ENCODE measurements at regions not wholly inside any gene's neighbourhood (a gene's known extent, or its start where the extent isn't known, plus 50 kb on each side); places are given as distances from the start of the nearest gene placed in this dataset.

- H3K27ac ChIP-seq (ENCODE audit: low read depth in 2 of 2, low read length in 1 of 2) = no peak overlapping the region
- H3K4me3 ChIP-seq (ENCODE audit: low read depth in 1 of 2, low read length in 2 of 2) = no peak overlapping the region
- WGBS, 2 donors = 68 to 76% methylated on average over 2 of the region's 2 CpGs
- H3K4me1 ChIP-seq (ENCODE audit: control insufficient read depth in 2 of 2, insufficient read depth in 2 of 2, low read length in 1 of 2) = no peaks in the 10 kb centered on the region
- H3K9me3 ChIP-seq (ENCODE audit: control insufficient read depth in 2 of 2, insufficient read depth in 1 of 2, low read depth in 1 of 2, low read length in 1 of 2) = no peaks in the 10 kb centered on the region
- H3K27me3 ChIP-seq (ENCODE audit: control insufficient read depth in 1 of 2, insufficient read depth in 2 of 2, low read length in 2 of 2) = no peaks in the 10 kb centered on the region
- no peaks in the 10 kb centered on the region for H3K36me3 ChIP-seq (ENCODE audit: control insufficient read depth in 2 of 2, insufficient read depth in 2 of 2, low read length in 1 of 2)
Measured at GRCh38 chr1:229870381-229870780, 196.7 kb upstream of the GALNT2 start.

- Histone ChIP-seq H3K4me1 (ENCODE audit: control insufficient read depth in 2 of 2, insufficient read depth in 2 of 2, low read length in 1 of 2) (no peaks in the 10 kb centered on the region), H3K27ac (ENCODE audit: low read depth in 2 of 2, low read length in 1 of 2) (no peak overlapping the region), H3K4me3 (ENCODE audit: low read depth in 1 of 2, low read length in 2 of 2) (no peak overlapping the region)
Measured at GRCh38 chr1:229871078-229871676, 195.9 kb upstream of the GALNT2 start.

GRCh38 chr1:229874136-229874535 is 192.9 kb upstream of the GALNT2 start:
- no peaks in the 10 kb centered on the region for H3K36me3 ChIP-seq (ENCODE audit: control insufficient read depth in 2 of 2, insufficient read depth in 2 of 2, low read length in 1 of 2)
- no peak overlapping the region for H3K27ac ChIP-seq (ENCODE audit: low read depth in 2 of 2, low read length in 1 of 2)
- no peaks in the 10 kb centered on the region for H3K27me3 ChIP-seq (ENCODE audit: control insufficient read depth in 1 of 2, insufficient read depth in 2 of 2, low read length in 2 of 2)
- H3K4me1 ChIP-seq (ENCODE audit: control insufficient read depth in 2 of 2, insufficient read depth in 2 of 2, low read length in 1 of 2) = no peaks in the 10 kb centered on the region
- H3K9me3 ChIP-seq (ENCODE audit: control insufficient read depth in 2 of 2, insufficient read depth in 1 of 2, low read depth in 1 of 2, low read length in 1 of 2) = no peaks in the 10 kb centered on the region
- WGBS, 2 donors = 79 to 80% methylated on average over 3 of the region's 3 CpGs
- no peak overlapping the region for H3K4me3 ChIP-seq (ENCODE audit: low read depth in 1 of 2, low read length in 2 of 2)

More at GRCh38 chr1:229871078-229871676, 195.9 kb upstream of the GALNT2 start:
- Histone ChIP-seq H3K27me3 (ENCODE audit: control insufficient read depth in 1 of 2, insufficient read depth in 2 of 2, low read length in 2 of 2) (no peaks in the 10 kb centered on the region), H3K9me3 (ENCODE audit: control insufficient read depth in 2 of 2, insufficient read depth in 1 of 2, low read depth in 1 of 2, low read length in 1 of 2) (no peaks in the 10 kb centered on the region), H3K36me3 (ENCODE audit: control insufficient read depth in 2 of 2, insufficient read depth in 2 of 2, low read length in 1 of 2) (no peaks in the 10 kb centered on the region)
- 82 to 85% methylated on average over 9 of the region's 9 CpGs for WGBS, 2 donors

GRCh38 chr1:229874609-229875008 is 192.4 kb upstream of the GALNT2 start:
- no peak overlapping the region for H3K4me3 ChIP-seq (ENCODE audit: low read depth in 1 of 2, low read length in 2 of 2)
- no peak overlapping the region for H3K27ac ChIP-seq (ENCODE audit: low read depth in 2 of 2, low read length in 1 of 2)
- H3K36me3 ChIP-seq (ENCODE audit: control insufficient read depth in 2 of 2, insufficient read depth in 2 of 2, low read length in 1 of 2) = no peaks in the 10 kb centered on the region
- H3K4me1 ChIP-seq (ENCODE audit: control insufficient read depth in 2 of 2, insufficient read depth in 2 of 2, low read length in 1 of 2) = no peaks in the 10 kb centered on the region
- WGBS, 2 donors = 64 to 78% methylated on average over 2 of the region's 2 CpGs
- no peaks in the 10 kb centered on the region for H3K9me3 ChIP-seq (ENCODE audit: control insufficient read depth in 2 of 2, insufficient read depth in 1 of 2, low read depth in 1 of 2, low read length in 1 of 2)
- H3K27me3 ChIP-seq (ENCODE audit: control insufficient read depth in 1 of 2, insufficient read depth in 2 of 2, low read length in 2 of 2) = no peaks in the 10 kb centered on the region

GRCh38 chr1:229875086-229875485 is 192.0 kb upstream of the GALNT2 start:
- Histone ChIP-seq H3K36me3 (ENCODE audit: control insufficient read depth in 2 of 2, insufficient read depth in 2 of 2, low read length in 1 of 2) (no peaks in the 10 kb centered on the region), H3K4me1 (ENCODE audit: control insufficient read depth in 2 of 2, insufficient read depth in 2 of 2, low read length in 1 of 2) (no peaks in the 10 kb centered on the region), H3K27ac (ENCODE audit: low read depth in 2 of 2, low read length in 1 of 2) (no peak overlapping the region), H3K4me3 (ENCODE audit: low read depth in 1 of 2, low read length in 2 of 2) (no peak overlapping the region), H3K9me3 (ENCODE audit: control insufficient read depth in 2 of 2, insufficient read depth in 1 of 2, low read depth in 1 of 2, low read length in 1 of 2) (no peaks in the 10 kb centered on the region), H3K27me3 (ENCODE audit: control insufficient read depth in 1 of 2, insufficient read depth in 2 of 2, low read length in 2 of 2) (no peaks in the 10 kb centered on the region)
- 84 to 89% methylated on average over 4 of the region's 4 CpGs for WGBS, 2 donors

- Histone ChIP-seq H3K4me1 (ENCODE audit: control insufficient read depth in 2 of 2, insufficient read depth in 2 of 2, low read length in 1 of 2) (peaks cover under 1 to 2% of the 10 kb centered on the region in 2 donors), H3K4me3 (ENCODE audit: low read depth in 1 of 2, low read length in 2 of 2) (no peak overlapping the region), H3K27ac (ENCODE audit: low read depth in 2 of 2, low read length in 1 of 2) (no peak overlapping the region), H3K27me3 (ENCODE audit: control insufficient read depth in 1 of 2, insufficient read depth in 2 of 2, low read length in 2 of 2) (no peaks in the 10 kb centered on the region), H3K9me3 (ENCODE audit: control insufficient read depth in 2 of 2, insufficient read depth in 1 of 2, low read depth in 1 of 2, low read length in 1 of 2) (no peaks in the 10 kb centered on the region), H3K36me3 (ENCODE audit: control insufficient read depth in 2 of 2, insufficient read depth in 2 of 2, low read length in 1 of 2) (no peaks in the 10 kb centered on the region)
- 71 to 74% methylated on average over 3 of the region's 3 CpGs for WGBS, 2 donors
Measured at GRCh38 chr1:229879746-229880145, 187.3 kb upstream of the GALNT2 start.

GRCh38 chr1:229880271-229881170 is 186.5 kb upstream of the GALNT2 start:
- Histone ChIP-seq H3K4me1 (ENCODE audit: control insufficient read depth in 2 of 2, insufficient read depth in 2 of 2, low read length in 1 of 2) (peaks cover 2% of the 10 kb centered on the region in 2 donors), H3K36me3 (ENCODE audit: control insufficient read depth in 2 of 2, insufficient read depth in 2 of 2, low read length in 1 of 2) (no peaks in the 10 kb centered on the region), H3K4me3 (ENCODE audit: low read depth in 1 of 2, low read length in 2 of 2) (no peak overlapping the region), H3K27ac (ENCODE audit: low read depth in 2 of 2, low read length in 1 of 2) (no peak overlapping the region), H3K27me3 (ENCODE audit: control insufficient read depth in 1 of 2, insufficient read depth in 2 of 2, low read length in 2 of 2) (no peaks in the 10 kb centered on the region), H3K9me3 (ENCODE audit: control insufficient read depth in 2 of 2, insufficient read depth in 1 of 2, low read depth in 1 of 2, low read length in 1 of 2) (no peaks in the 10 kb centered on the region)
- WGBS, 2 donors = 81 to 83% methylated on average over 15 of the region's 15 CpGs

GRCh38 chr1:229882621-229883020 is 184.4 kb upstream of the GALNT2 start:
- H3K4me1 ChIP-seq (ENCODE audit: control insufficient read depth in 2 of 2, insufficient read depth in 2 of 2, low read length in 1 of 2) = peaks cover 2 to 5% of the 10 kb centered on the region in 2 donors
- no peak overlapping the region for H3K27ac ChIP-seq (ENCODE audit: low read depth in 2 of 2, low read length in 1 of 2)
- no peaks in the 10 kb centered on the region for H3K27me3 ChIP-seq (ENCODE audit: control insufficient read depth in 1 of 2, insufficient read depth in 2 of 2, low read length in 2 of 2)
- H3K36me3 ChIP-seq (ENCODE audit: control insufficient read depth in 2 of 2, insufficient read depth in 2 of 2, low read length in 1 of 2) = no peaks in the 10 kb centered on the region
- WGBS, 2 donors = 64 to 72% methylated on average over 5 of the region's 5 CpGs
- H3K4me3 ChIP-seq (ENCODE audit: low read depth in 1 of 2, low read length in 2 of 2) = no peak overlapping the region
- no peaks in the 10 kb centered on the region for H3K9me3 ChIP-seq (ENCODE audit: control insufficient read depth in 2 of 2, insufficient read depth in 1 of 2, low read depth in 1 of 2, low read length in 1 of 2)

GRCh38 chr1:229883504-229884200 is 183.4 kb upstream of the GALNT2 start:
- 86 to 88% methylated on average over 7 of the region's 7 CpGs for WGBS, 2 donors
- no peaks in the 10 kb centered on the region for H3K9me3 ChIP-seq (ENCODE audit: control insufficient read depth in 2 of 2, insufficient read depth in 1 of 2, low read depth in 1 of 2, low read length in 1 of 2)
- H3K27ac ChIP-seq (ENCODE audit: low read depth in 2 of 2, low read length in 1 of 2) = no peak overlapping the region
- no peaks in the 10 kb centered on the region for H3K27me3 ChIP-seq (ENCODE audit: control insufficient read depth in 1 of 2, insufficient read depth in 2 of 2, low read length in 2 of 2)
- peaks cover 2 to 5% of the 10 kb centered on the region in 2 donors for H3K4me1 ChIP-seq (ENCODE audit: control insufficient read depth in 2 of 2, insufficient read depth in 2 of 2, low read length in 1 of 2)
- no peaks in the 10 kb centered on the region for H3K36me3 ChIP-seq (ENCODE audit: control insufficient read depth in 2 of 2, insufficient read depth in 2 of 2, low read length in 1 of 2)
- H3K4me3 ChIP-seq (ENCODE audit: low read depth in 1 of 2, low read length in 2 of 2) = no peak overlapping the region

Data from esophagus (tissue), 2 donors.